ENCODE measurements at regions not wholly inside any gene's neighbourhood (a gene's known extent, or its start where the extent isn't known, plus 50 kb on each side); places are given as distances from the start of the nearest gene placed in this dataset.

DNA sequence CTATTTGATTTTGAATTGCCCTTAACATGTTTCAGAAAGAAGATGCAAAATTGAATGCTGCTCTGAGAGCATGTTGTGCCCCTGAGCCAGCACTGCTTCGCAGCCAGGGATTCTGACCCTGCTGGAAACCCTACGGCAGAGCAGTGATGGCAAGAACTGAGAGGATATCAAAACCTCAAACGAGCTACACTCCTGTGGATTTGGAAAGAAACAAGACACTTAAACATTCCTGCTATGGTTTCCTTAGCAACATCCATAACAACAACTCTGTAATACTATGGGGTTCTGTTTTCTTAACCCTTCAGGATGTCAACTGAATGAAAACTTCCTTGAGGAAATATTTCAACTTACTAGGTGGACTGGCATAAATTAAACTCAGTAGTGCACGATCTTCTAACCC lies 649.1 kb downstream of the NYAP2 start:
- TF ChIP-seq EZH2 (IDR thresholded peaks at IDR 0.05; ENCODE audit: insufficient read depth, poor library complexity, severe bottlenecking) (no peak), EZH2phosphoT487 (IDR thresholded peaks at IDR 0.05; ENCODE audit: insufficient read depth, low read depth) (no peak)

Measured in GM23248 (cell line).